Heart left ventricle (tissue), 16 donors: ENCODE measurements at regions not wholly inside any gene's neighbourhood (a gene's known extent, or its start where the extent isn't known, plus 50 kb on each side); places are given as distances from the start of the nearest gene placed in this dataset.

Experiments used
- ATAC-seq, 4 donors: fragments of 200-7000 bp; cut with Tn5 transposase; one replicate each; pipeline ENCODE4 v1.9.1; 2020 to 2022; ENCODE audit warnings: moderate library complexity in 4 of 4, mild to moderate bottlenecking in 3 of 4, moderate number of reproducible peaks in 1 of 4
- DNase-seq, 5 donors: peaks; one replicate each; pipeline ENCODE4 v3.0.0-alpha.2; 2020
- H3K27ac ChIP-seq, 12 donors: fragments of 200-600 bp; sonication (generic) in 4 of 12; one replicate each; pipeline versions ENCODE4 v1.5.0 to v1.8.0; 2016 to 2022; ENCODE audit warnings: mild to moderate bottlenecking in 2 of 12
- H3K27me3 ChIP-seq, 9 donors: fragments of 200-600 bp; sonication (generic) in 2 of 9; one replicate each; pipeline versions ENCODE4 v1.5.1 to v1.8.0; 2016 to 2022; ENCODE audit warnings: mild to moderate bottlenecking in 3 of 9
- H3K36me3 ChIP-seq, 9 donors: fragments of 200-600 bp; sonication (generic) in 2 of 9; one replicate each; pipeline versions ENCODE4 v1.5.0 to v1.8.0; 2018 to 2022; ENCODE audit warnings: mild to moderate bottlenecking in 2 of 9
- H3K4me1 ChIP-seq, 12 donors: fragments of 200-600 bp; sonication (generic) in 4 of 12; one replicate each; pipeline versions ENCODE4 v1.5.0 to v1.8.0; 2016 to 2022; ENCODE audit warnings: mild to moderate bottlenecking in 3 of 12
- H3K4me3 ChIP-seq, 12 donors: fragments of 200-600 bp; sonication (generic) in 4 of 12; one replicate each; pipeline versions ENCODE4 v1.5.0 to v1.8.0; 2017 to 2022; ENCODE audit warnings: mild to moderate bottlenecking in 9 of 12, moderate library complexity in 4 of 12
- H3K9me3 ChIP-seq, 12 donors: fragments of 200-600 bp; sonication (generic) in 4 of 12; one replicate each; pipeline versions ENCODE4 v1.5.0 to v1.8.0; 2016 to 2022; ENCODE audit warnings: mild to moderate bottlenecking in 1 of 12
- POLR2A ChIP-seq, 2 donors: fragments of 450-650 bp; IDR thresholded peaks; one replicate each; pipeline ENCODE4 v1.6.1; 2017; ENCODE audit warnings: antibody characterized with exemption in 2 of 2, mild to moderate bottlenecking in 2 of 2, moderate library complexity in 2 of 2
- WGBS, 4 donors: extraction: QIAGEN DNeasy Blood & Tissue Kit in 2 of 4; methylation state at CpG; one replicate each; pipeline versions ENCODE4 v1.1.5 to v1.1.7; 2013 to 2018; 5-methylcytosine and 5-hydroxymethylcytosine counted together
- intact Hi-C, 10 donors: fragments of 100-400 bp; cut with DNase I; formaldehyde crosslinking; loops; one replicate each; pipeline versions ENCODE4 v1.11.1 to v1.14.2; 2022
- TF ChIP-seq, protein P1 (sequence below), 12 donors: fragments of 200-600 bp; sonication (generic) in 4 of 12; IDR thresholded peaks; one replicate each; pipeline versions ENCODE4 v1.5.0 to v1.8.0; 2018 to 2022; ENCODE audit warnings: antibody characterized with exemption in 12 of 12, mild to moderate bottlenecking in 5 of 12
- donor health status: ischemic (EF 13 %, LVEDD 7.1; RV severe dilation, severe dysfunction).
- donor health status: healthy with polysubstance abuse.
- donor health status: DM: no; HTN: yes; CAD: no.
- donor health status: DM: no; HTN: no; CAD: no.
- donor health status: ischemic (EF 25% LVEDD 6.9; RV normal size, moderate dysfunction).
- donor health status: ischemic (EF 25% LVEDD 5.7; RV mildly dilated, moderate dysfunction).
- donor health status: healthy.
- donor health status: DM: yes; HTN: yes; CAD: no.
- donor health status: ischemic (EF 35%, LVEDD 5.7; RV mildly dilated, moderate dysfunction).
- donor health status: nonischemic (EF 11% LVEDD 7.7; RV severe dilation, severe dysfunction).
- donor health status: DM: yes; HTN: yes; CAD: no.
- donor health status: PGD.
- donor health status: ischemic (EF 29% LVEDD 5.4; RV normal size, mild dysfunction).
- donor health status: nonischemic (EF 23%, LVEDD 6.1; RV moderate dilation, normal function).

DNA sequence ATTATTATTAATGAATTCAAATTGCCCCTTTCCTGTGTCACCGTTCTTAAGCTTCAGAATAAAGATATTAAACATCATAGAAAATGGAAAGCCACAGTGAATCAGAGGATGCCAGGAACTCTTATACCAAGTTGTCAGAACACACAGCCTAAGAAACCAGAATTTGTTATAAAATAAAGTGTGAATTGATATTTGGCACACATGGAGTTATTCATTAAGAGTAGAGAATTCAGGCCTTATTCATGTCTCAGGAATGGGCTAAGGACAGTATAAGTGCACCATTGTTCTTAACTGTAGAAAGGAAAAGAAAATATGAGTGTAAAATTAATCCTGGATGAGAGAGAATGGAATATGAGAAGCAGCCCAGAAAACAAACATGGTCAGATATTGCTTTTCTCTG, 86.7 kb upstream of the ATP8B1 start:
- ATAC-seq (no peak), DNase-seq (no peak)
- H3K36me3 ChIP-seq = no peaks in the 10 kb centered on the region
- no peak overlapping the region for H3K4me3 ChIP-seq
- intact Hi-C loops = loop anchor here in 3 of 10 donors (5.0 to 10.0 kb wide), 4 partner anchors 155 to 265 kb away; partner anchors contain the start of genes NARS1 (in 1 of the 3) and NEDD4L (in 1 of the 3)
- H3K27me3 ChIP-seq = no peaks in the 10 kb centered on the region
- no peak overlapping the region for H3K27ac ChIP-seq
- 82 to 98% (median 91%) methylated on average over 1 of the region's 1 CpG for WGBS, 4 donors
- peaks cover 0 to 24% (median 3%) of the 10 kb centered on the region in 12 donors for H3K9me3 ChIP-seq
- TF ChIP-seq, protein P1, sequence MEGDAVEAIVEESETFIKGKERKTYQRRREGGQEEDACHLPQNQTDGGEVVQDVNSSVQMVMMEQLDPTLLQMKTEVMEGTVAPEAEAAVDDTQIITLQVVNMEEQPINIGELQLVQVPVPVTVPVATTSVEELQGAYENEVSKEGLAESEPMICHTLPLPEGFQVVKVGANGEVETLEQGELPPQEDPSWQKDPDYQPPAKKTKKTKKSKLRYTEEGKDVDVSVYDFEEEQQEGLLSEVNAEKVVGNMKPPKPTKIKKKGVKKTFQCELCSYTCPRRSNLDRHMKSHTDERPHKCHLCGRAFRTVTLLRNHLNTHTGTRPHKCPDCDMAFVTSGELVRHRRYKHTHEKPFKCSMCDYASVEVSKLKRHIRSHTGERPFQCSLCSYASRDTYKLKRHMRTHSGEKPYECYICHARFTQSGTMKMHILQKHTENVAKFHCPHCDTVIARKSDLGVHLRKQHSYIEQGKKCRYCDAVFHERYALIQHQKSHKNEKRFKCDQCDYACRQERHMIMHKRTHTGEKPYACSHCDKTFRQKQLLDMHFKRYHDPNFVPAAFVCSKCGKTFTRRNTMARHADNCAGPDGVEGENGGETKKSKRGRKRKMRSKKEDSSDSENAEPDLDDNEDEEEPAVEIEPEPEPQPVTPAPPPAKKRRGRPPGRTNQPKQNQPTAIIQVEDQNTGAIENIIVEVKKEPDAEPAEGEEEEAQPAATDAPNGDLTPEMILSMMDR (IDR thresholded peaks at IDR 0.05) = no peak
- TF ChIP-seq POLR2A (IDR thresholded peaks at IDR 0.05) = no peak
- H3K4me1 ChIP-seq = no peaks in the 10 kb centered on the region

DNA sequence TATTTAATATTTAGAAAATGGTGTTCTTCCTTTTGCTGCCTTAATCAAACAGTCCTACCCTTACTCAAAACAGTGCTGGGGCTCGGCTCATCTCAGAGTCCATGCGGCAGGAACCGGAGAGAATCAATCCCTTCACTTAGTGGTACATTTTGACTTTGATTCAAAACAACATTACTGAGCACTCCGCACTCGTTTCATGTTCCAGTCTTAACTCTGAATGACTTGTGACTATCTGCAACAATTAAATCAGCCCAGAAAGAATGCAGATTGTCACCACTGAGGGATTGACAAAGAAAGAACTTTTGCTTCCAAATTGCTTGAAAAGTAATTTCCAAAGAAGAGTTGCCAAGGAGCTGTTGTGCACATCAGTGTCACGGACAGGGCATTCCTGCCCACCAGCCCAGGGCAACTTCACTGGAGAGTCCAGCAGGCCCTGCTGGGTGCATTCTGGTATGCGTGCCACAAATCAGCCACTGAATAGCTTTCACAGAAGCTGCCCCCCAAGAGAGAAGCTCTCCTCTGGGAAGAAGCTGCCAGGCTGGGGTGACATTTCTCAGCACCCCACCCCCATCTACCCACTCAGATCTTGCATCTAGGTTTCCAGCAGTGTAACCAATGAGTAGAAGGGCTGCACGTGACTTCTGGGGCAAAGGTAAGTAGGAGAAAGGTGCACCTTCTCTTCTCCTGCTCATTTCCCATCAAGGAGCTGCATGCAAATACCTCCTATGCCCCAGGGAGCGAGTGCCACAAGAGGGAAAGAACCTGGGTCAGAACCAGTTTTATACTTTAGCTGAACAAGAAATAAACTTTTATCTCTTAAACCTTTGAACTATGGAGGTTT, 84.6 kb upstream of the ATP8B1 start:
- no peak overlapping the region for H3K4me3 ChIP-seq
- intact Hi-C loops = loop anchor here in 2 of 10 donors (10.0 kb wide), 3 partner anchors 157 to 263 kb away; partner anchors contain the start of genes NARS1 (in 1 of the 2) and NEDD4L (in 1 of the 2)
- no peaks in the 10 kb centered on the region for H3K36me3 ChIP-seq
- ATAC-seq = no peak
- H3K27me3 ChIP-seq = no peaks in the 10 kb centered on the region
- DNase-seq = no peak
- H3K4me1 ChIP-seq = no peaks in the 10 kb centered on the region
- no peak overlapping the region for H3K27ac ChIP-seq
- 84 to 86% (median 86%) methylated on average over 9 of the region's 9 CpGs for WGBS, 4 donors
- TF ChIP-seq, protein P1 (IDR thresholded peaks at IDR 0.05) = no peak
- no peak for TF ChIP-seq POLR2A (IDR thresholded peaks at IDR 0.05)
- H3K9me3 ChIP-seq = peaks cover 0 to 24% (median 3%) of the 10 kb centered on the region in 12 donors

DNA sequence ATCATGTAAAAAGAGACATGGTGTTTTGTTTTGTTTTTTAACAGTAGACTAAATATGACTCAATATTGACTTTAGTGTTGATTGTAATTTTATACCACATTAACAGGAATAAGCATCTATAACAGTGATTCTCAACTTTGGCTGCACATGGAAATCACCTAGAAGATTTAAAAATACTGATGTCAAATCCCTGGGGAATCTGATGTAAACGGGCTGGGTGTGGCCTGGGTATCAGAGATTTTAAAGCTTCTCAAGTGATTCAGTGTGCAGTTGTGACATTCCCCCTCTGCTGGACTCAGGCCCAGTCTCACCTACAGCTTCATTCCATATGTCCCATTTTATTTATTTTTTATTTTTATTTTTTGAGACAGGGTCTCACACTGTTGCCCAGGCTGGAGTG, 82.8 kb upstream of the ATP8B1 start:
- peaks cover 0 to 24% (median 3%) of the 10 kb centered on the region in 12 donors for H3K9me3 ChIP-seq
- no peaks in the 10 kb centered on the region for H3K36me3 ChIP-seq
- DNase-seq = no peak
- intact Hi-C loops = loop anchor here in 2 of 10 donors (10.0 kb wide), 3 partner anchors 159 to 261 kb away; partner anchors contain the start of genes NARS1 (in 1 of the 2) and NEDD4L (in 1 of the 2)
- peaks cover 0 to 5% (median 0%) of the 10 kb centered on the region in 12 donors for H3K4me1 ChIP-seq
- no peak overlapping the region for H3K4me3 ChIP-seq
- WGBS, 4 donors = 45 to 57% (median 53%) methylated on average over 1 of the region's 1 CpG
- H3K27me3 ChIP-seq = no peaks in the 10 kb centered on the region
- H3K27ac ChIP-seq = no peak overlapping the region
- no peak for ATAC-seq
- TF ChIP-seq POLR2A (IDR thresholded peaks at IDR 0.05) = no peak
- TF ChIP-seq, protein P1 (IDR thresholded peaks at IDR 0.05) = no peak

DNA sequence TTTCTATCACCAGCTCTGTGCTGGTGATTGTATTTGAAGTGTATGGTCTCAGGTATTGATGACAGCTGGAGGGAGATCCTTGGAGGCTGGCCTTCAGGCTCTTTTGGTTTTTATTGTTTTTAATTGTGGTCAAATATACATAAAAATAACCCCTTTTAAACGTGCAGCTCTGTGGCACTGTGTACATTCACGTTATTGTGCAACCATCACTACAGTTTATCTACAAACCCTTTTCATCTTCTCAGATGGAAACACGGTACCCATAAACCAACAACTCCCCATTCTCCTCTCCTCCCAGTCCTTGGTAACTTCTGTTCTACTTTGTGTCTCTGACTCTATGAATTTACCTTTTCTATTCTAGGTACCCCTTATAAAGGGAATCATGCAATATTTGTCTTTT, 79.3 kb upstream of the ATP8B1 start:
- WGBS, 4 donors = 65 to 75% (median 72%) methylated on average over 3 of the region's 3 CpGs
- Histone ChIP-seq H3K36me3 (no peaks in the 10 kb centered on the region), H3K4me1 (peaks cover 0 to 5% (median 0%) of the 10 kb centered on the region in 12 donors), H3K9me3 (peaks cover 0 to 10% (median 0%) of the 10 kb centered on the region in 12 donors), H3K4me3 (no peak overlapping the region), H3K27ac (no peak overlapping the region), H3K27me3 (no peaks in the 10 kb centered on the region)
- intact Hi-C loops = loop anchor here (2.0 to 10.0 kb wide), 7 partner anchors 160 to 258 kb away; partner anchors contain the start of genes NEDD4L (in 4 of the 10) and NARS1 (in 1 of the 10)
- DNase-seq (no peak), ATAC-seq (no peak)
- TF ChIP-seq POLR2A (IDR thresholded peaks at IDR 0.05) = no peak
- TF ChIP-seq, protein P1 (IDR thresholded peaks at IDR 0.05) = no peak
